Breast epithelium (tissue), 3 donors: ENCODE measurements at regions not wholly inside any gene's neighbourhood (a gene's known extent, or its start where the extent isn't known, plus 50 kb on each side); places are given as distances from the start of the nearest gene placed in this dataset.
"Not testable (repeated sequence)": the region's sequence is repeated elsewhere in the genome, so short reads cannot be mapped to it uniquely, and the experiment has no call there.

Experiments
- POLR2A ChIP-seq: fragments of 450-650 bp; IDR thresholded peaks from one replicate; pipeline ENCODE4 v1.6.1; 2016; ENCODE audit warnings: antibody characterized with exemption, mild to moderate bottlenecking, moderate library complexity
- POLR2AphosphoS5 ChIP-seq, 3 donors: sonication (generic); formaldehyde crosslinking; IDR thresholded peaks; one replicate each; pipeline ENCODE4 v1.6.1; 2017; ENCODE audit warnings: antibody characterized with exemption in 3 of 3

DNA sequence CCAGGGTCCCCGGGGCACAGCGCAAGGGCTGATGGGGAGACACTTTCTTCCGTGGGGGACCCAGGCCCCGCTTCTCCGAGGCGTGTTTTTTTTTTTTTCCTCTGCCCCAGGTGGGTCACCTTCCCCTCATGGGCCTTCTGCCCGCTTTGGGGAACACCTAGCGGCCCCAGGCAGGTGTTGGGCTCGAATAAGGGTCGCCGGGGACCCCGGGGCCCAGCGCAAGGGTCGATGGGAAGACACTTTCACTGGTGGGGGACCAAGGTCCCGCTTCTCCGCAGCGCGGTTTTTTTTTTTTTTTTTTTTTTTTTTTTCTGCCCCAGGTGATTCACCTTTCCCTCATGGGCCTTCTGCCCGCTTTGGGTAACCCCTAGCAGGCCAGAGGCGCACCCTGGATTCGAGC, 193.8 kb downstream of the POTEG start:
- TF ChIP-seq POLR2AphosphoS5 (IDR thresholded peaks at IDR 0.05); POLR2A: not testable (repeated sequence)
